ENCODE measurements at regions not wholly inside any gene's neighbourhood (a gene's known extent, or its start where the extent isn't known, plus 50 kb on each side); places are given as distances from the start of the nearest gene placed in this dataset.

- H3K27me3 Mint-ChIP-seq (ENCODE audit: low read depth in 3 of 3) = peaks cover 0 to 5% (median 2%) of the 10 kb centered on the region in 3 donors
- H3K4me3 Mint-ChIP-seq = no peak overlapping the region
- H3K36me3 Mint-ChIP-seq = no peaks in the 10 kb centered on the region
- H3K9me3 Mint-ChIP-seq = no peaks in the 10 kb centered on the region
- DNase-seq = no peak
- no peaks in the 10 kb centered on the region for H3K4me1 Mint-ChIP-seq
- H3K27ac Mint-ChIP-seq = no peak overlapping the region
These were observed 118.1 kb upstream of the NAMPT start for GRCh38 chr7:106402898-106403297.

DNA sequence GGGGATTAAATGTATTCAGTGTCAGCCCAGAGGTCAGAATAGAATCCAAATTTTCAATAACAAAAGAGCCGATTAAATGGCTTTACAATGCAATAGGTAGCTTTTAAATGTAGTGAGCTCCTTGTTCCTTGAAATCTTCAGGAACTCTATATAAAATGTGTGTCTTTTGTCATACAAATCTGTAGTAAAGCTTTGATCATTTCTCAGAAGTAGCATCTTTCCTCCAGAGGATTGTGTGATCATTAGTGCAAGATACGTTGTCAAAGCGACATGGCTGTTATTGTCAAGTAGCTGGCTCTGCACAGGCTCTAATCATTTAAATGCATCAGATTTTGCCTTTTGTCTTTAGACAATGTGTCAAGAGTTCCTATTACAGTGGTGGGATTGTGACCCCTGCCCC, 116.1 kb upstream of the NAMPT start:
- H3K27me3 Mint-ChIP-seq (ENCODE audit: low read depth in 3 of 3) = peaks cover 2 to 7% (median 2%) of the 10 kb centered on the region in 3 donors
- H3K4me1 Mint-ChIP-seq = no peaks in the 10 kb centered on the region
- H3K36me3 Mint-ChIP-seq = no peaks in the 10 kb centered on the region
- H3K4me3 Mint-ChIP-seq = no peak overlapping the region
- DNase-seq = no peak
- H3K9me3 Mint-ChIP-seq = no peaks in the 10 kb centered on the region
- H3K27ac Mint-ChIP-seq = no peak overlapping the region

DNA sequence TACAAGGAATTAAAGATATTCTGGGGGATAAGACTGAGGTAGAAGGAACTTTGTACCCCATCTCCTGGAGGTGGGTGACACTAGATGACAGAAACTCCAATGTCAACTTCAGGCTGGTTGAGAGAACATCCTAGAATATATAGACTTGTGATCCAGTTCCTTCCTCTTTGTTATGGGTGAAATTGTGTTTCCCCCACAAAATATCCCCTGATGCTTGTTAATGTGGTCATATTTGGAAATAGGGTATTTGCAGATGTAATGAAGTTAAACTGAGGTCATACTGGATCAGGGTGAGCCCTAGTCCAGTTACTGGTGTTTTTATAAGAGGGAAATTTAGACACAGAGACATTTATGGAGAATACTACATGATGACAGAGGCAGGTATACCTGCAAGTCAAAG, 114.0 kb upstream of the NAMPT start:
- H3K27ac Mint-ChIP-seq = no peak overlapping the region
- H3K36me3 Mint-ChIP-seq = no peaks in the 10 kb centered on the region
- no peaks in the 10 kb centered on the region for H3K9me3 Mint-ChIP-seq
- no peaks in the 10 kb centered on the region for H3K4me1 Mint-ChIP-seq
- no peak for DNase-seq
- no peak overlapping the region for H3K4me3 Mint-ChIP-seq
- H3K27me3 Mint-ChIP-seq (ENCODE audit: low read depth in 3 of 3) = peaks cover 2 to 7% (median 3%) of the 10 kb centered on the region in 3 donors

DNA sequence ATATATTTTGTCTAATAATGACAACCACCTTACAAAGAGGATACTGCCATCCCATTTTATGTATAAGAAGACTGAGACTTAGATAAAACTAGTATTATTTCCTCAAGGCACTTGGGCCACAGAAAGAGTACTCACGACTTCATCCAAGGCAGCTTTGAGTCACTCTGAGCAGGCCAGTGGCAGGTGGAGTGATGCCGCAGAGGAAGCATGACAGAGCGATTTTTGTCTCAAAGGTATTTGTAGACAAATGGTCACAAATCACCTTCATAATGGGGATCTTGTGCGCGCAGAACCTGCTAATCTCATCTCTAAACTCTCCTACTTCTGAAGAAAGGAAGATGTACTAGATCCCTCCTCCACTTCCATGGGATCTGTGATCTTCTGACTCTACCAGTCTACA, 113.2 kb upstream of the NAMPT start:
- Mint-ChIP-seq H3K9me3 (no peaks in the 10 kb centered on the region), H3K27ac (no peak overlapping the region), H3K27me3 (ENCODE audit: low read depth in 3 of 3) (peaks cover 2 to 3% (median 2%) of the 10 kb centered on the region in 3 donors)

DNA sequence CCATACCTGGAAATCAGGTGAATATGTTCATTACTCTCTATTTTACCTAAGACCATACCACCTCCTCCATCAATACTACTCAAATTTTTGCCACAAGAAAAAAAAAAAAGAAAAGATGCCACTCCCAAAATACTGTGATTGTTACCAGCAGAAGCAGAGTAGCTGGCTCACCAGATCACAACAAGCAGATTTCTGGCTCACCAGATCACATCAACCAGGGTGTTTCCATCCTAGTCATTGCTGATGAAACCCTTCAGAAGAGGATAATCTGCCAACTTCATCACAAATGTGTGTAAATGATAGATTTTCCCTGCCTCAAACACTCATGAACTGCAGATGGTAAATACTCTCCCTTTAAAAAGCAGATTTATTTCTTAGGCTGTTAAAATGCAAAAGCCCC, 109.7 kb upstream of the NAMPT start:
- Mint-ChIP-seq H3K27me3 (ENCODE audit: low read depth in 3 of 3) (peaks cover 2 to 4% (median 3%) of the 10 kb centered on the region in 3 donors), H3K36me3 (no peaks in the 10 kb centered on the region), H3K4me3 (no peak overlapping the region), H3K9me3 (no peaks in the 10 kb centered on the region), H3K4me1 (no peaks in the 10 kb centered on the region), H3K27ac (no peak overlapping the region)
- DNase-seq = no peak

More for the DNA sequence above, 113.2 kb upstream of the NAMPT start:
- Mint-ChIP-seq H3K36me3 (no peaks in the 10 kb centered on the region), H3K4me3 (no peak overlapping the region), H3K4me1 (no peaks in the 10 kb centered on the region)
- DNase-seq = no peak

DNA sequence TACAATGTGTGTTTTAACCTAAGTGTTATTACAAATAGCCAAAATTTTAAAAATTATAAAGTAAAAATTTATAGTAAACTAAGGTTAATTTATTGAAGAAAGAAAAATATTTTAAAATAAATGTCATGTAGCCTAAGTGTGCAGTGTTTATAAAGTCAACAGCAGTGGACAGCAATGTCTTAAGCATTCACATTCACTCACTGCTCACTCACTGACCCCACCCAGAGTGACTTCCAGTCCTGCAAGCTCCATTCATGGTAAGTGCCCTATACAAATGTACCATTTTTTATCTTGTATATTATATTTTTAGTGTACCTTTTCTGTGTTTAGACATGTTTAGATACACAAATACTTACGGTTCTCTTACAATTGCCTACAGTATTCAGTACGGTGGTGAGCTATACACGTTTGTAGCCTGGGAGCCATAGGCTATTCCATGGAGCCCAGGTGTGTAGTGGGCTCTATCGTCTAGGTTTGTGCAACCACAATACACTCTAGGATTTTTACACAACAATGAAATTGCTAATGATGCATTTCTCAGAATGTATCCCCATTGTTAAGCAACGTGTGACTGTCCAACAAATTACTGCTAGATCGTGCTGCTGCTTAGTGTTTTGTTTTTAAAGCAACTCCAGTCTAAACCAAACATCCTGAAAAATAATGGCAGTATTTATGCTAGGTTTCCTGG, 108.9 kb upstream of the NAMPT start:
- no peak for DNase-seq
- peaks cover 0 to 4% (median 3%) of the 10 kb centered on the region in 3 donors for H3K27me3 Mint-ChIP-seq (ENCODE audit: low read depth in 3 of 3)
- H3K36me3 Mint-ChIP-seq = no peaks in the 10 kb centered on the region
- no peak overlapping the region for H3K4me3 Mint-ChIP-seq
- H3K4me1 Mint-ChIP-seq = no peaks in the 10 kb centered on the region
- H3K27ac Mint-ChIP-seq = no peak overlapping the region
- H3K9me3 Mint-ChIP-seq = no peaks in the 10 kb centered on the region

DNA sequence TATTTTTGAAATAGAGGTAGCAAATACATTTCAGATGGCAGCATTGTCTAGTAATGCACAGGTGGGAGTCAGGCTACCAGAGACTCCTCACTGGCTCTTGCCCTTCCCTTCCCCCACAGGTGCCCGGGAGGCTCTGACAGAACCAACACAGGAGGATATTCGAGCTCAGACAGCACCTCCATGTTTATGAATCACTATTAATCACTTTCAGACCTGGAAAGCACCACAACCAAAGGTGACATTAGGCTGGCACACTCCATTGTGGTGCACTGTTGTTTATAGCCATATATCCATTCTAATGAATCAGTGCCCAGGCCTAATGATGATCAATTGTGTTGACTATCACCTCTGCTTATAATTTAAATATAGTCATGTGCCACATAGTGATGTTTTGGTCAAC, 107.8 kb upstream of the NAMPT start:
- Mint-ChIP-seq H3K36me3 (no peaks in the 10 kb centered on the region), H3K4me1 (no peaks in the 10 kb centered on the region), H3K9me3 (no peaks in the 10 kb centered on the region), H3K4me3 (no peak overlapping the region), H3K27me3 (ENCODE audit: low read depth in 3 of 3) (peaks cover 0 to 4% (median 3%) of the 10 kb centered on the region in 3 donors), H3K27ac (no peak overlapping the region)
- DNase-seq = no peak

DNA sequence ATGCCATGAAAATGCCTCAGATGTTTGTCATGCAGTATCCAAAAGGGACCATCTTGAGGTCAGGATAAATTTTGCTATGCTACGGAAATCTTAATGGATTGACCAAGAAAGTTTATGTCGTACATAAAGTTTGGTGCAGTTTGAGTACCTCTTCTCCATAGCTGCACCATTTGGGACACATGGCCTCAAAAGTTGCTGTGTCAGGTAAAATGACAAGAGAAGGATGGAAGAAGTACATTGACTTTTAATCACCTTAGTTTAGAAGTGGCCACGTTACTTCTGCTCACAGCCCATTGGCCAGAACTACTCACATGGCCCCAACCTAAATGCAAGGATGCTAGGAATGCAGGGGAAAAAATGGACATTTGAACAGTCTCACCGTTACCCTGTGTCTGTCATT, 107.4 kb upstream of the NAMPT start:
- Mint-ChIP-seq H3K9me3 (no peaks in the 10 kb centered on the region), H3K4me1 (no peaks in the 10 kb centered on the region), H3K27me3 (ENCODE audit: low read depth in 3 of 3) (peaks cover 0 to 4% (median 1%) of the 10 kb centered on the region in 3 donors), H3K36me3 (no peaks in the 10 kb centered on the region), H3K4me3 (no peak overlapping the region), H3K27ac (no peak overlapping the region)
- DNase-seq = no peak

- Mint-ChIP-seq H3K27ac (no peak overlapping the region), H3K27me3 (ENCODE audit: low read depth in 3 of 3) (peaks cover 0 to 4% (median 2%) of the 10 kb centered on the region in 3 donors), H3K4me1 (no peaks in the 10 kb centered on the region), H3K9me3 (no peaks in the 10 kb centered on the region), H3K36me3 (no peaks in the 10 kb centered on the region), H3K4me3 (no peak overlapping the region)
- no peak for DNase-seq
These were observed 102.2 kb upstream of the NAMPT start for GRCh38 chr7:106386958-106387357.

- H3K36me3 Mint-ChIP-seq = no peaks in the 10 kb centered on the region
- no peak overlapping the region for H3K27ac Mint-ChIP-seq
- no peaks in the 10 kb centered on the region for H3K9me3 Mint-ChIP-seq
- no peak overlapping the region for H3K4me3 Mint-ChIP-seq
- no peaks in the 10 kb centered on the region for H3K4me1 Mint-ChIP-seq
- no peak for DNase-seq
- peaks cover 0 to 5% (median 0%) of the 10 kb centered on the region in 3 donors for H3K27me3 Mint-ChIP-seq (ENCODE audit: low read depth in 3 of 3)
These were observed 99.6 kb upstream of the NAMPT start for GRCh38 chr7:106384373-106384772.

DNA sequence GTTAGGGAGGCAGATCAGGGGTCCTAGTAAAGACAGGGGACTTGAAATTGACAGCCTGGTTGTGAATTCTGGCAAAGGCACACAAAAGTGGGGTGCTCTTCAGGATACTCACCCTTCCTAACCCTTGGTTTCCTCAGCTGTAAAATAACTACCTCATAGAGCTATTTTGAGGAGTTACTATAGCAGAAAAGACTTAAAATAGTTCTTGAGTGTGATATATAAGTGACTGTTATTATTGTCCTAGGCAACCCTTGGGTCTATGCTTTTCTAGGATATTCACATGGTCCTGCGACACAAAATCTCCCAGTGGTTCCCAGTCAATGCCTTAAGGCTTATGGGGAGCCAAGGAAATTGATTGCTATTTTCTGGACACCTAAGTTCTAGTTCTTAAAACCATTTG, 98.1 kb upstream of the NAMPT start:
- Mint-ChIP-seq H3K27me3 (ENCODE audit: low read depth in 3 of 3) (peaks cover 0 to 5% (median 2%) of the 10 kb centered on the region in 3 donors), H3K4me3 (no peak overlapping the region), H3K27ac (no peak overlapping the region), H3K36me3 (no peaks in the 10 kb centered on the region), H3K9me3 (no peaks in the 10 kb centered on the region), H3K4me1 (no peaks in the 10 kb centered on the region)
- DNase-seq = no peak

GRCh38 chr7:106382129-106382528, 97.3 kb upstream of the NAMPT start:
- H3K36me3 Mint-ChIP-seq = no peaks in the 10 kb centered on the region
- H3K27ac Mint-ChIP-seq = no peak overlapping the region
- peaks cover 0 to 5% (median 2%) of the 10 kb centered on the region in 3 donors for H3K27me3 Mint-ChIP-seq (ENCODE audit: low read depth in 3 of 3)
- DNase-seq = no peak
- no peak overlapping the region for H3K4me3 Mint-ChIP-seq
- H3K9me3 Mint-ChIP-seq = no peaks in the 10 kb centered on the region
- no peaks in the 10 kb centered on the region for H3K4me1 Mint-ChIP-seq

GRCh38 chr7:106381252-106381651, 96.5 kb upstream of the NAMPT start:
- no peak overlapping the region for H3K4me3 Mint-ChIP-seq
- no peak for DNase-seq
- H3K4me1 Mint-ChIP-seq = no peaks in the 10 kb centered on the region
- no peak overlapping the region for H3K27ac Mint-ChIP-seq
- H3K36me3 Mint-ChIP-seq = no peaks in the 10 kb centered on the region
- H3K27me3 Mint-ChIP-seq (ENCODE audit: low read depth in 3 of 3) = peaks cover 0 to 5% (median 2%) of the 10 kb centered on the region in 3 donors
- H3K9me3 Mint-ChIP-seq = no peaks in the 10 kb centered on the region

GRCh38 chr7:106377847-106378361, 93.1 kb upstream of the NAMPT start:
- H3K4me1 Mint-ChIP-seq = no peaks in the 10 kb centered on the region
- peaks cover 0 to 2% (median 2%) of the 10 kb centered on the region in 3 donors for H3K27me3 Mint-ChIP-seq (ENCODE audit: low read depth in 3 of 3)
- no peak for DNase-seq
- no peaks in the 10 kb centered on the region for H3K36me3 Mint-ChIP-seq
- H3K27ac Mint-ChIP-seq = no peak overlapping the region
- H3K4me3 Mint-ChIP-seq = no peak overlapping the region
- H3K9me3 Mint-ChIP-seq = no peaks in the 10 kb centered on the region
